ENCODE measurements at regions not wholly inside any gene's neighbourhood (a gene's known extent, or its start where the extent isn't known, plus 50 kb on each side); places are given as distances from the start of the nearest gene placed in this dataset.

DNA sequence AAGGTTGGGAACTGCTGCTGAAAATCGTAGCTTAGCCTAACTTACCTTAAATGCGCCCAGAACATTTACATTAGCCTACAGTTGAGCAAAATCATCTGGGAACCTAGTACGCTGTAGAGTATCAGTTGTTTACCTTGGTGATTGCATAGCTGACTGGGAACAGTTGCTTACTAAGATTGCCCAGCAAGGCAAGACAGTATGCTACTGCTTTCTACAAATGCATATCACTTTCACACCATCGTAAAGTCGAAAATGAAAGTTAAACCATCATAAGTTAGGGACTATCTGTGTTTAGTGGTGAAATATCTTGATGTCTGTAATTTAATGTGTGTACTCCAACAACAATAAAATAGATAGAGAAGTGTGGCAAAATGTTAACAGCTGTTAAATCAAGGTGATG, 1670.6 kb upstream of the PCDH20 start:
- Histone ChIP-seq H3K27me3 (replicated peaks in 2 of 5; ENCODE audit: control insufficient read depth in 4 of 5, insufficient read depth in 5 of 5, low read length in 4 of 5) (no peaks in the 10 kb centered on the region), H3K27ac (ENCODE audit: insufficient read depth in 1 of 2, low read depth in 1 of 2, low read length in 2 of 2, poor library complexity in 1 of 2, severe bottlenecking in 2 of 2) (no peak overlapping the region), H3K4me1 (ENCODE audit: control extremely low read depth in 1 of 4, control insufficient read depth in 4 of 4, insufficient read depth in 4 of 4, low read length in 3 of 4) (no peaks in the 10 kb centered on the region), H3K9me3 (ENCODE audit: control extremely low read depth in 1 of 5, control insufficient read depth in 4 of 5, insufficient read depth in 2 of 5, low read depth in 1 of 5, low read length in 4 of 5) (peaks cover 0 to 2% (median 0%) of the 10 kb centered on the region in 5 experiments), H3K4me3 (ENCODE audit: control insufficient read depth in 1 of 7, extremely low read depth in 1 of 7, insufficient read depth in 4 of 7, low read depth in 2 of 7, low read length in 6 of 7) (no peak overlapping the region), H3K36me3 (ENCODE audit: control insufficient read depth in 4 of 4, insufficient read depth in 4 of 4, low read length in 3 of 4) (no peaks in the 10 kb centered on the region)
- ChIA-PET POLR2A (no interaction called here), CTCF (no interaction called here)
- 96% methylated on average over 3 of the region's 5 CpGs for WGBS (ENCODE audit: insufficient coverage)
- DNase-seq, result no peak

DNA sequence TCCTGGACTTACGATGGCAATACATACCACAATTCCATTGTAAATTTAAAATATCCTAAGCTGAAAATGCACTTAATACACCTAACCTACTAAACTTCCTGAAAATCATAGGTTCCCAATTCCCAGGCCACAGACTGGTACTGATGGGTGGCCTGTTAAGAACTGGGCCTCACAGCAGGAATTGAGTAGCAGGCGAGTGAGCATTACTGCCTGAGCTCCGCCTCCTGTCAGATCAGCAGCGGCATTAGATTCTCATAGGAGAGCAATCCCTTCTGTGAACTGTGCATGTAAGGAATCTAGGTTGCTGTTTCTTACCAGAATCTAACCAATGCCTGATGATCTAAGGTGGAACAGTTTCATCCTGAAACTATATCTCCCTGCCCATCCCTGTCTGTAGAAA, 1670.2 kb upstream of the PCDH20 start:
- Histone ChIP-seq H3K4me3 (ENCODE audit: control insufficient read depth in 1 of 7, extremely low read depth in 1 of 7, insufficient read depth in 4 of 7, low read depth in 2 of 7, low read length in 6 of 7) (no peak overlapping the region), H3K9me3 (ENCODE audit: control extremely low read depth in 1 of 5, control insufficient read depth in 4 of 5, insufficient read depth in 2 of 5, low read depth in 1 of 5, low read length in 4 of 5) (peaks cover 0 to 2% (median 0%) of the 10 kb centered on the region in 5 experiments), H3K27ac (ENCODE audit: insufficient read depth in 1 of 2, low read depth in 1 of 2, low read length in 2 of 2, poor library complexity in 1 of 2, severe bottlenecking in 2 of 2) (no peak overlapping the region), H3K27me3 (replicated peaks in 2 of 5; ENCODE audit: control insufficient read depth in 4 of 5, insufficient read depth in 5 of 5, low read length in 4 of 5) (no peaks in the 10 kb centered on the region), H3K36me3 (ENCODE audit: control insufficient read depth in 4 of 4, insufficient read depth in 4 of 4, low read length in 3 of 4) (no peaks in the 10 kb centered on the region), H3K4me1 (ENCODE audit: control extremely low read depth in 1 of 4, control insufficient read depth in 4 of 4, insufficient read depth in 4 of 4, low read length in 3 of 4) (no peaks in the 10 kb centered on the region)
- no peak for DNase-seq
- POLR2A ChIA-PET, result no interaction called here
- CTCF ChIA-PET, result no interaction called here
- 75% methylated on average over 3 of the region's 4 CpGs for WGBS (ENCODE audit: insufficient coverage)

DNA sequence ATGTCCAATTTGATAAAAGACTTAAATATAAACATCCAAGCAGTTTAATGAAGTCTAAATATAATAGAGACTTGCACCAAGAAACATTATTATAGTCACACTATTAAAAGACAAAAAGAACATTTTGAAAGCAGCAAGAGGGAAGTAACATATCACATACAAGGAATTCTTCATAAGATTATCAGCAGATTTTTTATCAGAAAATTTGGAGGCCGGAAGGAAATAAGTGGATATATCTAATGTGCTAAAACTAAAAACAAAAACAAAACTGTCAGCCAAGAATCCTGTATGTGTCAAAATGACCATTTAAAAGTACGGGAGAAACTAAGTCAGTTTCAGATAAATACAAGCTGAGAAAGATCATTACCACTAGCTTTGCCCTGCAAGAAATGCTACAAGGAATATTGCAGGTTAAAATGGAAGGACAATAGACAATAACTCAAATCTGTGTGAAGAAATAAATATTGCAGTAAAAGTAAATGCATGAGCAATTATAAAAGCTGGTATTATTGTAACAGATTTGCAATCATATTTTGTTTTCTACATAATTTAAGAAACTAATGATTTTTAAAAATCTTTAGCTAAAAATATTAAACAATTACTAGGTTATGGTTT, 1665.9 kb upstream of the PCDH20 start:
- WGBS (ENCODE audit: insufficient coverage), result no CpG with 5 or more reads among the region's 2 CpGs
- Histone ChIP-seq H3K4me1 (ENCODE audit: control extremely low read depth in 1 of 4, control insufficient read depth in 4 of 4, insufficient read depth in 4 of 4, low read length in 3 of 4) (no peaks in the 10 kb centered on the region), H3K9me3 (ENCODE audit: control extremely low read depth in 1 of 5, control insufficient read depth in 4 of 5, insufficient read depth in 2 of 5, low read depth in 1 of 5, low read length in 4 of 5) (peaks cover 0 to 7% (median 0%) of the 10 kb centered on the region in 5 experiments), H3K27me3 (replicated peaks in 2 of 5; ENCODE audit: control insufficient read depth in 4 of 5, insufficient read depth in 5 of 5, low read length in 4 of 5) (no peaks in the 10 kb centered on the region), H3K36me3 (ENCODE audit: control insufficient read depth in 4 of 4, insufficient read depth in 4 of 4, low read length in 3 of 4) (no peaks in the 10 kb centered on the region), H3K4me3 (ENCODE audit: control insufficient read depth in 1 of 7, extremely low read depth in 1 of 7, insufficient read depth in 4 of 7, low read depth in 2 of 7, low read length in 6 of 7) (no peak overlapping the region), H3K27ac (ENCODE audit: insufficient read depth in 1 of 2, low read depth in 1 of 2, low read length in 2 of 2, poor library complexity in 1 of 2, severe bottlenecking in 2 of 2) (no peak overlapping the region)
- CTCF ChIA-PET, result interaction anchor here (0.6 to 1.0 kb wide), 2 partner anchors 9 to 1347 kb away, joined by 3 read pairs; no protein-coding TSS in a partner anchor
- DNase-seq, result no peak
- POLR2A ChIA-PET, result no interaction called here

DNA sequence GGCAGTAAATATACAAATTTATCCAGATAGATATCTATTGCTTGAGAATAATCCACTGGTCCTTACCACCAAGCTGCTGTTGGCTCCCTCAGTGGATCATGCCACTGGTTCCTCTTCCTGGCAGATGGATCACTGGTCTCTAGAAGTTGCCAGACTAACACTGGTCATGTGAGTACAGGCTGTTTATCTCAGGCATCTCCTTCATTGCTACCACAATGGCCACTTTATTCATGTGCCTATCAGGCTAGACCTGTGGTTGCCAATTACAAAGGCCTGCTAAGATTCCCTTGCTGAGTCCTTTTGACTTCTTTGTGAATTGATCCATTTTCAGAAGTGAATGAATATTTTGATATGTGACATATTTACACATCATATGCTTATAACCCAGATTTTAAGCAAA, 1659.5 kb upstream of the PCDH20 start:
- no peak overlapping the region for H3K27ac ChIP-seq (ENCODE audit: insufficient read depth in 1 of 2, low read depth in 1 of 2, low read length in 2 of 2, poor library complexity in 1 of 2, severe bottlenecking in 2 of 2)
- H3K36me3 ChIP-seq (ENCODE audit: control insufficient read depth in 4 of 4, insufficient read depth in 4 of 4, low read length in 3 of 4), result no peaks in the 10 kb centered on the region
- ChIA-PET POLR2A (no interaction called here), CTCF (no interaction called here)
- no peak for DNase-seq
- no peaks in the 10 kb centered on the region for H3K4me1 ChIP-seq (ENCODE audit: control extremely low read depth in 1 of 4, control insufficient read depth in 4 of 4, insufficient read depth in 4 of 4, low read length in 3 of 4)
- H3K9me3 ChIP-seq (ENCODE audit: control extremely low read depth in 1 of 5, control insufficient read depth in 4 of 5, insufficient read depth in 2 of 5, low read depth in 1 of 5, low read length in 4 of 5), result peaks cover 0 to 3% (median 0%) of the 10 kb centered on the region in 5 experiments
- no peaks in the 10 kb centered on the region for H3K27me3 ChIP-seq (replicated peaks in 2 of 5; ENCODE audit: control insufficient read depth in 4 of 5, insufficient read depth in 5 of 5, low read length in 4 of 5)
- H3K4me3 ChIP-seq (ENCODE audit: control insufficient read depth in 1 of 7, extremely low read depth in 1 of 7, insufficient read depth in 4 of 7, low read depth in 2 of 7, low read length in 6 of 7), result no peak overlapping the region

DNA sequence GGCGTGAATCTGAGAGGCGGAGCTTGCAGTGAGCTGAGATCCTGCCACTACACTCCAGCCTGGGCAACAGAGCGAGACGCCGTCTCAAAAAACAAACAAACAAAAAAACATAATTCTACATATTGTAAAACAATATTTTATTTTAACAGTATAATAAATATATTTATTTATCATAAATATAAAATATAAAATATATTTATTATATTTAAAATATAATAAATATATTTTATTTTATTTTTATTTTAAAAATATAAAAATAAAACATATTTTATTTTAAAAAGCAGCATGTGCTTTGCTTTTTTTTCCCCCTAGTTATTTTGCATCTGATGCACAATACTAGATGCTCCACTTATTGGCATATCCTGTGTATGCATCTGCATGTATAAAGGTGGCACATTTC, 1634.6 kb upstream of the PCDH20 start:
- no peak for DNase-seq
- no peaks in the 10 kb centered on the region for H3K27me3 ChIP-seq (replicated peaks in 2 of 5; ENCODE audit: control insufficient read depth in 4 of 5, insufficient read depth in 5 of 5, low read length in 4 of 5)
- H3K4me1 ChIP-seq (ENCODE audit: control extremely low read depth in 1 of 4, control insufficient read depth in 4 of 4, insufficient read depth in 4 of 4, low read length in 3 of 4), result no peaks in the 10 kb centered on the region
- no CpG with 5 or more reads among the region's 5 CpGs for WGBS (ENCODE audit: insufficient coverage)
- no peaks in the 10 kb centered on the region for H3K36me3 ChIP-seq (ENCODE audit: control insufficient read depth in 4 of 4, insufficient read depth in 4 of 4, low read length in 3 of 4)
- no peak overlapping the region for H3K27ac ChIP-seq (ENCODE audit: insufficient read depth in 1 of 2, low read depth in 1 of 2, low read length in 2 of 2, poor library complexity in 1 of 2, severe bottlenecking in 2 of 2)
- ChIA-PET CTCF (no interaction called here), POLR2A (no interaction called here)
- no peaks in the 10 kb centered on the region for H3K9me3 ChIP-seq (ENCODE audit: control extremely low read depth in 1 of 5, control insufficient read depth in 4 of 5, insufficient read depth in 2 of 5, low read depth in 1 of 5, low read length in 4 of 5)
- no peak overlapping the region for H3K4me3 ChIP-seq (ENCODE audit: control insufficient read depth in 1 of 7, extremely low read depth in 1 of 7, insufficient read depth in 4 of 7, low read depth in 2 of 7, low read length in 6 of 7)

DNA sequence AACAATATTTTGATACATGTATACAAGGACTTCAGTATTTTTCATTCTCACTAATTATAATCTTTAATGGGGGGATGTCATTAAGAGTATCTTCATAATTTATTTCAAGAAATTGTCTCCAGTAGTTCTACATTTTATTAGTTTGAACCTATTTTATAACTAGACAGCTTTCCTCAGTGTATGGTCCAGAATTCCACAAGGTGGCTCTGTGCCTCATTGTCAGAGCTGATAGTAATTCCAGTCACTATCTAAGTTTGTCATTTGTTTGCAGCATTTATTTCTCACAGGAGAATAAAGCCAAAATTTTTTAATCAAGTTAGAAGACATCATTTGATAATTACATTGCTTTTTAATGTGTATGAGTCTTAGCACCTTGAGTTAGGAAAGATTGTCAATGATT, 1633.0 kb upstream of the PCDH20 start:
- ChIA-PET CTCF (no interaction called here), POLR2A (no interaction called here)
- H3K36me3 ChIP-seq (ENCODE audit: control insufficient read depth in 4 of 4, insufficient read depth in 4 of 4, low read length in 3 of 4), result no peaks in the 10 kb centered on the region
- no peaks in the 10 kb centered on the region for H3K27me3 ChIP-seq (replicated peaks in 2 of 5; ENCODE audit: control insufficient read depth in 4 of 5, insufficient read depth in 5 of 5, low read length in 4 of 5)
- H3K4me3 ChIP-seq (ENCODE audit: control insufficient read depth in 1 of 7, extremely low read depth in 1 of 7, insufficient read depth in 4 of 7, low read depth in 2 of 7, low read length in 6 of 7), result no peak overlapping the region
- no peaks in the 10 kb centered on the region for H3K9me3 ChIP-seq (ENCODE audit: control extremely low read depth in 1 of 5, control insufficient read depth in 4 of 5, insufficient read depth in 2 of 5, low read depth in 1 of 5, low read length in 4 of 5)
- H3K27ac ChIP-seq (ENCODE audit: insufficient read depth in 1 of 2, low read depth in 1 of 2, low read length in 2 of 2, poor library complexity in 1 of 2, severe bottlenecking in 2 of 2), result no peak overlapping the region
- H3K4me1 ChIP-seq (ENCODE audit: control extremely low read depth in 1 of 4, control insufficient read depth in 4 of 4, insufficient read depth in 4 of 4, low read length in 3 of 4), result no peaks in the 10 kb centered on the region
- DNase-seq, result no peak

DNA sequence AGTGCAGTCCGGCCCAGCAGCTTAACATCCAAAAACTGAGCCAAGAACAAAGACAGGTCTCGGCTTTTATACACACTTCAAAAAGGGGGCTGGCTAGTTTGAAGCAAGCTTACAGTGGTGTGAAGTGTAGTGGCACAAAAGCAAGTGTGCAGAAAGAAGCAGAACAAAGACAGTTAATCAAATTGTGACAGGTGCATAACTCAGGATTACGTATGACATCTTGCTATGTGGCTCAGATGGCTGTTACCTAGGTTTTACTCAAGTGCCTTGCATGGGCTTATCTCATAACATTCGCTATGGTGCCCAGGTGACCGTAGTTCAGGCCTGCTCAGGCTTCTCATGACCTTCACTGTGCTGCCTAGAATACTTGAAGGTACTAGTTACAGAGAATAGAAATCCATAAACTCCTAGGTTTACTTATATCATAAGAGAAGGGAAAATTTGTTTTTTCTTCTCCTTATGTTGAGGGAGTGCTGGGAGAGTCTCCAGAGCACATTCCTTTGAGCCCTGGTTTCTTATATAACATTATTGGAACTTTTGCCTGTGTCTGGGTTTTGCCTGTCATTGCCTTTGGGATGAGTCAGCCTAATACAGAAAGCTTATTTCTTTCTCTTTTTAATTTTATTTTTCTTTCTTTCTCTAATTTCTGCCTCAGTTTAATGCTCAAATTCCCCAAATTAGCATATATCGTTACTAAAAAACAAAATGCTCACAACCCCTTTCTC, 1629.1 kb upstream of the PCDH20 start:
- Histone ChIP-seq H3K27ac (ENCODE audit: insufficient read depth in 1 of 2, low read depth in 1 of 2, low read length in 2 of 2, poor library complexity in 1 of 2, severe bottlenecking in 2 of 2) (no peak overlapping the region), H3K4me3 (ENCODE audit: control insufficient read depth in 1 of 7, extremely low read depth in 1 of 7, insufficient read depth in 4 of 7, low read depth in 2 of 7, low read length in 6 of 7) (no peak overlapping the region), H3K4me1 (ENCODE audit: control extremely low read depth in 1 of 4, control insufficient read depth in 4 of 4, insufficient read depth in 4 of 4, low read length in 3 of 4) (no peaks in the 10 kb centered on the region), H3K9me3 (ENCODE audit: control extremely low read depth in 1 of 5, control insufficient read depth in 4 of 5, insufficient read depth in 2 of 5, low read depth in 1 of 5, low read length in 4 of 5) (no peaks in the 10 kb centered on the region), H3K27me3 (replicated peaks in 2 of 5; ENCODE audit: control insufficient read depth in 4 of 5, insufficient read depth in 5 of 5, low read length in 4 of 5) (no peaks in the 10 kb centered on the region), H3K36me3 (ENCODE audit: control insufficient read depth in 4 of 4, insufficient read depth in 4 of 4, low read length in 3 of 4) (no peaks in the 10 kb centered on the region)
- no peak for DNase-seq
- POLR2A ChIA-PET, result no interaction called here
- CTCF ChIA-PET, result no interaction called here
- 90% methylated on average over 6 of the region's 6 CpGs for WGBS (ENCODE audit: insufficient coverage)
